ENCODE measurements at regions not wholly inside any gene's neighbourhood (a gene's known extent, or its start where the extent isn't known, plus 50 kb on each side); places are given as distances from the start of the nearest gene placed in this dataset.

DNA sequence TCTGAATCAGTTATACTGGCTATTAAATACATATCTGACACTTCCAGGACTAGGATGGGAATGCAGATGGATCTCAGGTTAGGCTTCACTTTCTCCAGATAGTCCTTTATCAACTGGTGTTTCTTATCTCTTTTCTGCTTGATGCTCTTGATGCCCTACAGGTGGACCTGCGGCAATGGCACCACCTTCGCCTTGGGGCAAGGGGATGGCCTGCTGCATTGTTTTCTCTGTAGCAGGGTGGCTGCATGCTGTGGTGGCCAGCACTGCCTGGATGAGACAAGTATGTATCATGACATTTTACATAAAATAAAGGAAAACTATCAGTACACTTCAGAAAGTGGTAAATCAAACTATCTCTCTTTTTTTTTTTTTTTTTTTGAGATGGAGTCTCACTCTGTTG lies 217.7 kb upstream of the ZP4 start:
- no peaks in the 10 kb centered on the region for H3K79me2 ChIP-seq (ENCODE audit: low read length)
- no peak overlapping the region for H3K27ac ChIP-seq (ENCODE audit: low read length)
- H4K20me1 ChIP-seq (ENCODE audit: insufficient read depth, low read length): no peaks in the 10 kb centered on the region
- TF ChIP-seq EZH2 (optimal IDR thresholded peaks at IDR 0.05; ENCODE audit: low read depth, low read length) (no peak), EZH2phosphoT487 (IDR thresholded peaks at IDR 0.05; ENCODE audit: low read length) (no peak), CTCF (IDR thresholded peaks at IDR 0.05; ENCODE audit: low read length) (no peak)
- no peak overlapping the region for H3K4me3 ChIP-seq (ENCODE audit: low read length)
- no peaks in the 10 kb centered on the region for H3K9me3 ChIP-seq (replicated peaks; ENCODE audit: insufficient read depth, low read length)
- DNase-seq: no peak
- H2AFZ ChIP-seq (ENCODE audit: low read length): no peak overlapping the region
- H3K4me1 ChIP-seq (ENCODE audit: low read length): no peaks in the 10 kb centered on the region
- H3K9ac ChIP-seq (ENCODE audit: low read length): no peak overlapping the region
- H3K9me2 ChIP-seq (replicated peaks; ENCODE audit: insufficient read depth, low read length): no peaks in the 10 kb centered on the region
- H3K4me2 ChIP-seq (ENCODE audit: low read depth, low read length): no peak overlapping the region
- no peaks in the 10 kb centered on the region for H3K27me3 ChIP-seq (replicated peaks; ENCODE audit: insufficient read depth, low read length)
- H3F3A ChIP-seq (ENCODE audit: insufficient read depth, low read length): no peaks in the 10 kb centered on the region
- no peaks in the 10 kb centered on the region for H3K36me3 ChIP-seq (replicated peaks; ENCODE audit: insufficient read depth, low read length)

- Histone ChIP-seq H3K27me3 (replicated peaks; ENCODE audit: insufficient read depth, low read length) (no peaks in the 10 kb centered on the region), H2AFZ (ENCODE audit: low read length) (no peak overlapping the region), H3K9ac (ENCODE audit: low read length) (no peak overlapping the region), H3K4me1 (ENCODE audit: low read length) (no peaks in the 10 kb centered on the region), H3K27ac (ENCODE audit: low read length) (no peak overlapping the region), H3K9me2 (replicated peaks; ENCODE audit: insufficient read depth, low read length) (no peaks in the 10 kb centered on the region), H3K36me3 (replicated peaks; ENCODE audit: insufficient read depth, low read length) (no peaks in the 10 kb centered on the region), H3K79me2 (ENCODE audit: low read length) (no peaks in the 10 kb centered on the region), H3K4me3 (ENCODE audit: low read length) (no peak overlapping the region), H3K4me2 (ENCODE audit: low read depth, low read length) (no peak overlapping the region), H3F3A (ENCODE audit: insufficient read depth, low read length) (no peaks in the 10 kb centered on the region), H4K20me1 (ENCODE audit: insufficient read depth, low read length) (no peaks in the 10 kb centered on the region), H3K9me3 (replicated peaks; ENCODE audit: insufficient read depth, low read length) (no peaks in the 10 kb centered on the region)
- no peak for DNase-seq
- no peak for TF ChIP-seq CTCF (IDR thresholded peaks at IDR 0.05; ENCODE audit: low read length)
- TF ChIP-seq EZH2phosphoT487 (IDR thresholded peaks at IDR 0.05; ENCODE audit: low read length): no peak
- no peak for TF ChIP-seq EZH2 (optimal IDR thresholded peaks at IDR 0.05; ENCODE audit: low read depth, low read length)
Measured at GRCh38 chr1:238107322-238107721, 216.6 kb upstream of the ZP4 start.

GRCh38 chr1:238104752-238105151 lies 214.0 kb upstream of the ZP4 start:
- H3K79me2 ChIP-seq (ENCODE audit: low read length): no peaks in the 10 kb centered on the region
- H3F3A ChIP-seq (ENCODE audit: insufficient read depth, low read length): no peaks in the 10 kb centered on the region
- no peak overlapping the region for H3K4me3 ChIP-seq (ENCODE audit: low read length)
- TF ChIP-seq CTCF (IDR thresholded peaks at IDR 0.05; ENCODE audit: low read length): no peak
- no peak for TF ChIP-seq EZH2 (optimal IDR thresholded peaks at IDR 0.05; ENCODE audit: low read depth, low read length)
- TF ChIP-seq EZH2phosphoT487 (IDR thresholded peaks at IDR 0.05; ENCODE audit: low read length): no peak
- H4K20me1 ChIP-seq (ENCODE audit: insufficient read depth, low read length): no peaks in the 10 kb centered on the region
- no peaks in the 10 kb centered on the region for H3K4me1 ChIP-seq (ENCODE audit: low read length)
- H3K36me3 ChIP-seq (replicated peaks; ENCODE audit: insufficient read depth, low read length): no peaks in the 10 kb centered on the region
- H2AFZ ChIP-seq (ENCODE audit: low read length): no peak overlapping the region
- no peak overlapping the region for H3K4me2 ChIP-seq (ENCODE audit: low read depth, low read length)
- H3K27me3 ChIP-seq (replicated peaks; ENCODE audit: insufficient read depth, low read length): no peaks in the 10 kb centered on the region
- no peaks in the 10 kb centered on the region for H3K9me2 ChIP-seq (replicated peaks; ENCODE audit: insufficient read depth, low read length)
- H3K9me3 ChIP-seq (replicated peaks; ENCODE audit: insufficient read depth, low read length): no peaks in the 10 kb centered on the region
- H3K9ac ChIP-seq (ENCODE audit: low read length): no peak overlapping the region
- DNase-seq: no peak
- H3K27ac ChIP-seq (ENCODE audit: low read length): no peak overlapping the region

All from MM.1S (cell line).